HG02571 (cell line): ENCODE measurements at regions not wholly inside any gene's neighbourhood (a gene's known extent, or its start where the extent isn't known, plus 50 kb on each side); places are given as distances from the start of the nearest gene placed in this dataset.
"Not testable (repeated sequence)": the region's sequence is repeated elsewhere in the genome, so short reads cannot be mapped to it uniquely, and the experiment has no call there.

Source experiments
- ATAC-seq: cut with Tn5 transposase; IDR thresholded peaks from one replicate; pipeline ENCODE4 v1.9.1; 2021; ENCODE audit warnings: mild to moderate bottlenecking, moderate library complexity; ENCODE audit not compliant: unreplicated experiment

DNA sequence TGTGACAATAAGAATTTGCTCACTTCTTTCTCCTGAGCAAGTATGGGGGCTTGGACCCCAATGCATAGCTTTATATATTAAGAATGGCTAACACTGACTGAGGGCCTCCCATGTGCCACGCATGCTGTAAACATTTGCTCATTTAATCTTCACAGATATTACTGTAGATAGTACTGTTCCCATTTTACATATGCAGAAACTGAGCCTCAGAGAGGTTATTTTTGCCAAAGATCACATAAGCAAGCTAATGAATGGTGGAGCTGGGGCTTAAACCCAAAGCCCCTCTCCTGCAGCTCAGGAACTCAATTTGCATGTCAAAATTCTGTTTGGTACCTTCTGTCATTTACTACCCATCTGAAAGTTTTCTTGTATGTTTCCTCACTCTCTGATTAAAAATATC lies 163.5 kb upstream of the NFIA start:
- no peak for ATAC-seq

DNA sequence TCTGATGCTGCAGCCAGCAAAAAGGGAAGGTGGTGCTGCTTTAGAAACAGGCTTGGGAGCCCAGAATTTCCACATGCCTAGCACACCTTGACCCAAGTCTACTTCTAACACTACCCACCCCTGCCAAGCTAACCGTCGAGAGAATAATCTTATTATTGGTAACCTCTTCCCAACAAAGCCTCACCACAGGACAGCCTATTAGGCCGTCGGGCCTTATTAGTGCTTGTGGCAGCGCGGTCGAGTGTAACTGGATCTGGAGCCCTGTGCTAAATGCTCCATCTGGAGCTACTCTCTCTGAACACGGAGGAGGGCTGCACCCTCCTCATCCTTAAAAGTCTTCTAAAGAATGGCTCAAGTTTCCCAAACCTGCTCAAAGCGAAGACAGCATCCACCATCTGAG lies 165.5 kb upstream of the NFIA start:
- ATAC-seq: no peak

DNA sequence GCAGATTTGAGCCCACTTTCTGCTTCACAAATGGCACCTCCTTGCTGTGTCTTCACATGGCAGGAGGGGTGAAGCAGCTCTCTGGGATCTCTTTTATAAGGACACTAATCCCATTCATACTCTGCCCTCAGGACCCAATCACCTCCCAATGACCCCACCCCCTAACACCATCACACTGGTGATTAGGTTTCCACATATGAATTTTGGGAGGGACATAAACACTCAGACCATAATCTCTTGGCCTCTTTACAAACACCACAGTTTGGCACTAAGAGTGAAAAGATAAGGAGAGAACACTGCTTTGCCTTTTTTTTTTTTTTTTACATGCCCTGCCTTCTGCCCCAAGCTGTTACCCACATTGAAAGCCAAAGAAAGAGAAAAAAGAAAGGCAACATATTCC lies 166.2 kb upstream of the NFIA start:
- no peak for ATAC-seq

DNA sequence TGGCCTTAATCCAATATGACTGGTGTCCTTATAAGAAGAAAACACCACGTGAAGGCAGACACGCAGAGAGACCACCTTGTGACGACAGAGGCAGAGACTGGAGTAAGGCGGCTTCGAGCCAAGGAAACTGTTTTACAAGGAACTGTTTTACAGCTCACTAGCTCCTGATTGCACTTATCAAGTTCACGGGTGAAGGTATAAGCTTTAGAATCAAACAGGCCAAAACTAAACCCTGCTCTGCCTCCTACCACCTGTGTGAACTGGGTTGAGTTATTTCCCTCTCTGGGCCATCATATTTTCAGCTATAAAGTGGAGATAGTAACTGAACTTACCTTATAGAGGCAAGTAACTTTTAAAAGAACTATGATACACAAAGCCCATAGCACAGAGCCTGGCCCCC lies 166.9 kb upstream of the NFIA start:
- no peak for ATAC-seq

DNA sequence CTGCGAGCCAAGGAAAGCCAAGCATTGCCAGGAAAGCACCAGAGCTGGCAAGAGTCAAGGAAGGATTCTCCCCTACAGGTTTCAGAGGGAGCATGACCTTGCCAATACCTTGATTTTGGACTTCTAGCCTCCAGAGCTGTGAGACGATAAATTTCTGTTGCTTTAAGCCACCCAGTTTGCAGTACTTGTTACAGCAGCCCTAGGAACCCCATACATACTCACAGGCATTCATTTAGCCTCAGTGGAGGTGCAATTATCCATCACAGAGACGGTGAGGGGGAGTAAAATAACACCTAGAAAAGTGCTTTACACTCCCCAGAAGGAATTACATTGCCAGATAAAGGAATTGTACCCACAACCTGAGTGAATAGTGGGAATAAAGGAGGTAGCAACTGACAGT lies 167.4 kb upstream of the NFIA start:
- no peak for ATAC-seq

DNA sequence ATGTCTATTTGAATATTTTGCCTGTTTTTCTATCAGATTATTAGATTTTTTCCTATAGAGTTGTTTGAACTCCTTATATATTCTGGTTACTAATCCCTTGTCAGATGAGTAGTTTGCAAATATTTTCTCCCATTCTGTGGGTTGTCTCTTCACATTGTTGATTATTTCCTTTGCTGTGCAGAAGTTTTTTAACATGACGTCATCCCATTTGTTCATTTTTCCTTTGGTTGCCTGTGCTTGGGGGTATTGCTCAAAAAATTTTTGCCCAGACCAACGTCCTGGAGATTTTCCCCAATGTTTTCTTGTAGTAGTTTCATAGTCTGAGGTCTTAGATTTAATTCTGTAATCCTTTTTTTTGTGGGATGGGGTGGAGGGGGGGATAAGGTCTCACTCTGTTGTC lies 168.7 kb upstream of the NFIA start:
- not testable (repeated sequence) for ATAC-seq

DNA sequence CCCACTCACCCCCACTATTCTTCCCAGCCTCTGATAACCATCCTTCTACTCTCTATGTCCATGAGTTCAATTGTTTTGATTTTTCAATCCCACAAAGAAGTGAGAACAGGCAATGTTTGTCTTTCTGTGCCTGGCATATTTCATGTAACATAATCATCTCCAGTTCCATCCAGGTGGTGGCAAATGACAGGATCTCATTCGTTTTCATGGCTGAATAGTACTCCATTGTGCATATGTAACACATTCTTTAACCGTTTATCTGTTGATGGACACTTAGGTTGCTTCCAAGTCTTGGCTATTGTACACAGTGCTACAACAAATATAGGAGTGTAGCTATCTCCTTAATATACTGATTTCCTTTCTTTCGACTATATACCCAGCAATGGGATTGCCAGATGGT lies 169.3 kb upstream of the NFIA start:
- ATAC-seq: no peak

DNA sequence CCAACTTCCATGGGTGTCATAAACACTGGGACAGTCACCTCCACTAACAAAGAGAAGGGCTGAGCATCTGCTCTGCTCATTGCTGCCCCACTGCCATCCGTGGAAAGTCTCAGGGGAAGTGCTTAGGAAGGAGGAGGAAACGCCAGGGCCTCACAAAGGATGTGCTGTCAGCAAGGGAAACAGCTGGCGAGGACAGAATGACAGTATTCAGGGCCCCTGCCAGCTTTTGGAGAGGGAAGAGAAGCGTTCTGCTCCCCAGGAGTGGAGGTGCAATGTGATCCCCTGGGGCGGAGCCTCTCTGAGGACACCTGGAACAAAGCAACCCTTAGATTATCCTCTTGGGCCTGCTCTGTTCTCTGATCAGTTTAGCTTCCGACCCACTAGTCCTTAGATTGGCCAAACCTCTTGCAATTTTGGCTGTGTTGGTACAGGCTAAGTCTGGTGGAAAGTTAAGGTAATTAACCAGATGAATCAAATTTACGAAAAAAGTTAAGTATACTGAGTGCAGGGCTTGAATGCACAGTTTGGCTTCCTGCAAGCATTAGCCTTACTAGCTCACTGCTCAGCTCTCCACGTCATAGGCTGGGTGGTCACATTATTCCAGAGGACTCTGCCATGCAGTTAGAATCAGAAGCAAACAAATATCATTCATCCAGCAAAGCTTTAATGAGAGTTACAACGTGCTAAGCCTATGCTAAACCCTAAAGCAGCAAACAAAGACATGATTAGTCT lies 170.2 kb upstream of the NFIA start:
- ATAC-seq: no peak

DNA sequence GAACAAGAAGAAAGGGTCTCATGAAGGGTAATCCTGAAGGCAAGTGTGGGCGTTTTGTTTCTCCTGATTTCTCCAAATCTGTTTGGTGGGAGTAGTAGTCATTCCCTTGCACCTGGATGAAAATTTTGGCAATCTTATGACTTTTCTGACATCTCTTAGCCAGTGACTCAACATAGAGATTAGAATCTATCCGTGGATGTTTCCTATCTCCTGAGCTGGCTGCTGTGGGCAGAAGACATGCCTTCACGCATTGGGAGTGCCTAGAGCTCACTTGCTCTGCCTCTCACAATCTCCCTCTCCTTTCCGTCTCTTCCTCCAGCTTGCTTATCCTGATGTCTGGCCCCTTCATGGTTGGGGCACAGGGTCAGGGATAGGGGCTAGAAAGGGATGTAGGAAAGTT lies 174.2 kb upstream of the NFIA start:
- ATAC-seq: no peak

DNA sequence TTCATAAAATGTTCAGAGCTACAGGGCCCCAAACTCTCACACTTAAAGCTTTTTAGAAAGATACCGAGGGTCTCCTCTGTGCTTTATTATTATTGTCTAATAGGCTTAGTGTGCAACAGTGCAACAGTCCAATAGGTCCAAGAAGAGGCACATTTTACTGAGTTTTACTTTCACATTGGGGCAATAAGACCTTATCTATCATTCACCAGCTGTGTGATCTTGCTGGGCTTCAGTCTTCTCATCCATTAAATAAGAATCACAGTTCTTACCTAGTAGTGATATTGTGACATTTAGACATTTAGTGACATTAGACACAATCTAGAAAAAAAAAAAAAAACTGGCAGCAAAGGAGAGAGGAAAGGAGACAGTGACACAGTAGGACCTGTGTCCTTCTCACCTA lies 175.8 kb upstream of the NFIA start:
- no peak for ATAC-seq

DNA sequence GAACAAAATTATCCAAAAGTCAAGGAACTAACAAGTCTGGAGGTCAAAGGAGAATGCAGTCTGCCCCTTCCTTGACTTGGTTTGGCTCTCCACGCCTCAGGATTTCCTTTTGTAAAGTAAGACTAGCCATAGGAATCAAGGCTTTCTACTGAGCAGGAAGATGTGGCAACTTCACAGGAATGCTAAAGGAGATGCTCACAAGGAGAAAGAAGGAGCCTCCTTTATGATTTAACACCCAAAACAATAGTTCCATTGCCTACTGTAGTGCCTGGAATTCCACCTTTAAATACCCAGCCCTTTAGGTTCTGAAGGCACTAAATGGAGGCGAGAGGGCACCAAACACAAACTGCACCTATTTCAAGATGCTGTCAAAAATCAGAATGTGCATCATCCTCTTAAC lies 176.3 kb upstream of the NFIA start:
- no peak for ATAC-seq

DNA sequence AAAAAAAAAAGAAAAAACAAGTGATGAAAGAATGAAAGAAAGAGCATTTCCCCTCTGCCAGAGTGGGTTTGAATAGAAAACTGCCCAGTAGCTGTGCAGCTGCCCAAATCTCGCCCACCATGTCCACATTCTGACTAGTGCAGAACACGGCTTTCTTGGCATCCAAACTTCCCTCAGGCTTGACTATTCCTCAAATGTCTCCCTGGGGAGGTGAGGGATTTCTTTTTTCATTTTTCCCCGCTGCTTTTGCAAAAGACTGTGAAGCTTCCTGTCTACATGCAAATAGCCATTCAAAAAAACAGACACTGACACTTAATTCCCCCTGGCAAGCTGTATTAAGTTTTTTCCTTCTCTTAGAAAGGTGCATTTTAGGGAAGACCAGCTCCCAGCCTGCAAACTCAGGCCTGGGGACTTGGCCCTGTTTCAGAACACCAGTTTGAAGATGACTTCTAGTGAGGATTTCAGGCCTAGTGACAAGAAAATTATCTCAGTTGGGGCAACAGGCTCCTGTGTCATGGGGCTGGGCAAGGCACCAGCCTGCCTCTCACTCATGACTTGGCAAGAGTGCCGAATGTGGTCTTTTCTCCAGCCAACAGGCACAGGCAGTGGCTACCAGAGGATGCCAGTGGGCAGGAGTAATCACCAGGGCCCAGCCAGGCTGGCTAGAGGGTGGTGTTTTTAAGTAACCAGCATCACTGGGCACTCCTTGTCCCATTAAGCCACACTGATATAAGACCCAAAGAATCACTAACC lies 178.1 kb upstream of the NFIA start:
- ATAC-seq: no peak

DNA sequence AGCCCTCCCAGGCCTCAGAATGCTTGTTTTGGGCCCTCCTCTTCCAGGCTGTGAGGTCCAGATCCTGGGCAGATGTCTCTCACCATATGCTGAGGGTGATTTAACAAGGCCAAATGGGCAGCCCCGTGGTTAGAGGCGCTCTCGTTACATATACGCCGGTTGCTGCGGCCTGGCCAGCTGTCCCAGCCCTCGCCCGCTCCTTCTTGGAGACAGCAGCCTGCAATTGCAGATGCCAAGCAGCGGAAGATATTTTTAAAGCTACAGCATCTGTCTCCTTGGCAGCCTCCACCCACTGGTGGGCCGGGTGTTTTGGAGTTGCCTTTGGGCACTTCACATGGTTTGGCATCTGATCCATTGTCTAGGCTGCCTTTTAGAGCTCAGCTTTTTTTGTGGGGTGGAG lies 178.8 kb upstream of the NFIA start:
- no peak for ATAC-seq

DNA sequence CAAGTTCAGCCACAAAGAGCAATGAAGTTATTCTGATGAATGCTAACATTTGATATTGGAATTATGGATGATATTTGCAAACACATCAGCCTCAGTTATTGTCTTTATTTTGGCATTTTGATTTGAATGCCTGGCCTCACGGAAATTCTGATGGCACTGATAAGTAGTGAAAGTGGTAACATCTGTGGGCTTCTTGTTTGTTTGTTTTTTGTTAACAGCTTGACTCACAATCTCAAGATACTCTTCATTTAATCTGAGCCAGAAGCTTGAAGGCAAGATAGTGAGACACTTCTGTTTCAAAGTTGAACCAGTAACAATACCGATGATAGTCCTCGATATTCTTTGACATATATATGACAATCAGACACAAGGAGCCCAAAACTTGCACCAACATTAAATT lies 182.9 kb upstream of the NFIA start:
- ATAC-seq: no peak

DNA sequence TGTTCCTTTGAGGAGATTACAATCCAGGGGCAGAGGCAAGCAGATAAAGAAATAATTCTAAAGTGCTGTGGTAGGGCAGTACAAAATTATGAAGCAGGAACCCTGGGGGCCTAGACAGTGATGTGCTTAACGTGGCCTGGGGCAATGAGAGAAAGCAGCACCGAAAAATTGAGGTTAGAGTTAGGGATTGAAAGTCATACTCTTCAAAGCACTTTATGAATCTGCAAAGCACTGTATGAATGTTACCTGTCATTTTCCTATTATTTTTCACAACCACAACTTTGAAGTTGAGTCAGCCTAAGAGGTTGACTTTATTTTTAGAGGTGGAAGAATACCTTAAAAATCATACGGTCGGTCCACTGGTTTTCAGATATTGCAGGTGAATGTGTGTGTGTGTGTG lies 183.4 kb upstream of the NFIA start:
- no peak for ATAC-seq

DNA sequence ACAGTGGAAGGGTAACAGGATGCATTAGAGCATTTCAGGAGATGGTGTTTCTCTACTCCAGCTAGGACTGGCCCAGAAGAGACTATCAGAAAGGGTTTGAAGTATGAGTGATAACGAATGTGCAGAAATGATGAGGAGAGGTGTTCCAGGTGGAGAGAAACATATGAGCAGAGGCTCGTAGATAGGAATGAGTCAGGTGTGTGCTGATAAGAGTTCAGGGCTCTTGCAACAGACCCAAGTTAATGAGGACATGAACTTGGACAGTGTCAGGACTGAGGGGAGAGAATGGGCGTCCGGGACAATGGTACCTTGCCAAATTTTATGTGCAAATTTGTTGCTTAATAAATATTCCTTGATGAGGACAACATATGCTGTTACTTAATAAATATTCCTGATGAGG lies 183.9 kb upstream of the NFIA start:
- ATAC-seq: no peak

DNA sequence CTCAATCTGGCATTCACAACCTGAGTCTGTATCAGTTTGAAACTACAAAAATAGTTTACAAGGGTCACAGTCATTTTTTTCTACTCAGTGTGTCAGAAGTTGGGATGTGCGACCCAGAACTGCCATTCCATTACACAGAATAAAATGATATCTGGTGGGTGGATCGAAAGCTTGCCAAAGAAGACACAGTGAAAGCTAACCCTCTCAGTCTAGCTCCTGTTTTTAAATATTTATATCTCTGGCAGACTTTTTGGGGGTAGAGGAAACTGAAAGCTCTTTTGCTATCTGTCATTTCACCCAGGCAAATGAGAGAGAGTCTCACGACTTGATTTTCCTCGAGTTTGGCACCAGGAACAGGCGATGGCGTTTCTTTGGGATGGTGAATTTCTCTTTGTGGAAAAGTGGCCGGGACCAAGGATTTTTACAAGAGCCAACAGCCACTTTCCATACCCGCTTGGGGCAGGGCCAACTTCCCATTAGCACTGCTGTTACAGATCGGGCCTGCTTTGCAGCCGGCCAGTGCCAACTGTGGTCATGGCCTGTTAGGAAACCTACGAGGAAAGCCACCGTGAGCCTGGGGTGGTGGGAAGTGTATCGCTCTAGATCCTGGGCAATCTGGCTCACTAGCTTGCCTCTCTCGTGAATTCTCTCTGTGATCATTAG lies 185.5 kb upstream of the NFIA start:
- ATAC-seq: no peak

DNA sequence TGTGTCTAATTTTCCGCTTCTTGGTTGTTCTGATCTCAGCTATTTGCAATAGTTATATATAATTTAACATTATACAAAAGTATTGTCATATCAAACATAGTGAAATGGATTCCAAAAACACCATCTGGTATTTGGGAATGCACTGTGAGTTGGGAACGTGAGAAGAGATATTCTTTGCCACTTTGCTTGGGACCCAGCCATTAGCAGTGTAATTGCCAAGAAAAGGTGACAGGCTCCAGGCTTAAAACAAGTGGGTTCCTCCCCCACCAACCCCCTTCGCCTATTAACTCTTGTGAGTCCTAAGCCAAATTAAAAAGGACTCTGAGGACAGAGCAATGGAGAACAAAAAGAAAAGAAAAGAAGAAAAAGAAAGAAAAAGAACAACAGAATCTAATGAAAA lies 186.7 kb upstream of the NFIA start:
- no peak for ATAC-seq

DNA sequence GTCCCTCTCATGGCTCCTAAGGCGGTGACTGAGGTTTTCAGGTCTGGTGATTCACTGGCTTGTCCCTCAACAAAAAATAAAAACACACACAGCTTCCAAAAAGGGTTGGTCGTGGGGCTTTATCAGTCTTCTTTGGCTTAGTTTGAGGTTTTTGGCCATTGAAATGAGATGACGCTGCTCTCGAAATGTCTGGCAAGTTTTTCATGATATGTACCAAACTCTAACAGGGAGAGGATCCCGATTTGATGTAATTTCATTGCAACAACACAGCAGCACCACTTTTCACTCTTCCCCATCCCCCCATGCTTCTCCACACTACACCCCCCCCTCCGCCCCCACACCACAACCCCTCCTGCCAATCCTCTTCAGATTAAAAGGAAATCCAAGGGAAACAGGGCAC lies 187.1 kb upstream of the NFIA start:
- ATAC-seq: no peak

DNA sequence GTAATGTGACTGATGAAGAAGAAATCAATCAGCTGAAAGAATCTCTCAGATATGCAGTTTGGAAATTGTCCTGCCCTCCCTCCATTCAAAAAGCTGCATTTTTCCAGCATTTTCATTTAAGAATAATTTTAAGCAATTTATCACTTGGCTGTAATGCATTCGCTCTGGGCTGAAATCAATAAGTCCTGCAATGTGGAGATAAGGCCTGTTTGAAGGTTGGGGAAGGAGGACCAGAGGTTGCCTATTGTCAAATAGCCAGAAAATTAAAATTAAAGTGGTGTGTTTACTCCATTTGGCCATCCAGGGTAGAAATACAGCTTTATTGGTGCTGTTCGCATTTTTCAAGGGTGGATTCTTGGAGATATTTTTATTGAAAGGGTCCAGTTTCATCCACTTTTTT lies 187.6 kb upstream of the NFIA start:
- ATAC-seq: no peak

DNA sequence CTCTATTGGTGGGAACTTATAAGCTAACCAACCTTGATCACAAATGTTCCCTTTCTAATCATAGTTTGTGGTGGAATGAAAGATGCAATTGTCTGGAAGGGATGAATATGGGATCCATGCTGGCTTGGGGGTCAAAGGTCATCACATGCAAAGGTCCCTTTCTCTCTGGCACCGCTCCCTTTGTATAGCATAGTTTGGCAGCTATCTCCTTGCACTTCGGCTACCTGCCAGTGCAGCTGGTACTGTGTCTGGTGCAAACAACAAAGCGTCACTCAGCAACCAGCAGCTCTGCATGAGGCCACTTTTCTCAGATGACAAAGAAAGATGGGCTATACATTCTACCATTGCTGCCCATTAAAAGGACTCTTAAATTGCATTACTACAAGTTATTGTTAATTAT lies 188.2 kb upstream of the NFIA start:
- ATAC-seq: no peak
